ENCODE measurements at regions not wholly inside any gene's neighbourhood (a gene's known extent, or its start where the extent isn't known, plus 50 kb on each side); places are given as distances from the start of the nearest gene placed in this dataset.

DNA sequence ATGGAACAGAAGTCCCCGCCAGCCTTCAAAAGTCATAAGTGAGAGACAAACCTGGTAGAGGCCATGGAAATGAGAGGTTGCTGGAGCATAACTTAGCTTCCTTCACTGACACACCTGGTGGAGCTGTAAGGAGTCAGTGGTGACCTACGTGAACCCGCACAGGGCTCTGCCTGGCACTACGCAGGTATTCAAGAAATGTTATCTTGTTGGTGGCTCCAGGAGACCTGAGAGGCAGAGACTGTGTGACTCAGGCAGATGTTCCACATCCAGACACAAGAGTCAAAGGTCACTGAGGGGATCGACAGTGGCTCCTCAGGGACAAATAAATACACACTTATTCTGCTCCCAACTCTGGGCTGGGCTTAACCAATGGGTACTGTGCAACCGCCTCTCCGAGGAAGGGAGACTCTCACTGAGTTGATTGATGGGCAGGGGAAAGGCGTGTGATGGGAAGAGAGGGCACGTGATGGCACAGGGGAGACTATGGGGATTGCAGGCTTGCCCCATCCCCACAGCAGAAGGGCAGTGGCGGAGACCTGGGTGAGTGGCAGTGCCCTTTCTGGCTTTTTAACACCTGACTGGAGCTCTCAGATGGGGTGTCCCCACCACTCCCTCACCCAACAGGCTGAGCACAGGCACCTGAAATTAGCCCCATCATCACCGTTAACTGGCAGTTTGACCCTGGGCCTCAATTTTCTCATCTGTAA is 111.7 kb upstream of the SMAD3 start:
- no peaks in the 10 kb centered on the region for H3K9me3 Mint-ChIP-seq
- H3K4me1 Mint-ChIP-seq, result no peaks in the 10 kb centered on the region
- H3K27ac Mint-ChIP-seq (ENCODE audit: unreplicated experiment), result no peak overlapping the region
- H3K27me3 Mint-ChIP-seq (ENCODE audit: low read depth), result no peaks in the 10 kb centered on the region
- H3K4me3 Mint-ChIP-seq, result no peak overlapping the region
- TF ChIP-seq, protein P1, sequence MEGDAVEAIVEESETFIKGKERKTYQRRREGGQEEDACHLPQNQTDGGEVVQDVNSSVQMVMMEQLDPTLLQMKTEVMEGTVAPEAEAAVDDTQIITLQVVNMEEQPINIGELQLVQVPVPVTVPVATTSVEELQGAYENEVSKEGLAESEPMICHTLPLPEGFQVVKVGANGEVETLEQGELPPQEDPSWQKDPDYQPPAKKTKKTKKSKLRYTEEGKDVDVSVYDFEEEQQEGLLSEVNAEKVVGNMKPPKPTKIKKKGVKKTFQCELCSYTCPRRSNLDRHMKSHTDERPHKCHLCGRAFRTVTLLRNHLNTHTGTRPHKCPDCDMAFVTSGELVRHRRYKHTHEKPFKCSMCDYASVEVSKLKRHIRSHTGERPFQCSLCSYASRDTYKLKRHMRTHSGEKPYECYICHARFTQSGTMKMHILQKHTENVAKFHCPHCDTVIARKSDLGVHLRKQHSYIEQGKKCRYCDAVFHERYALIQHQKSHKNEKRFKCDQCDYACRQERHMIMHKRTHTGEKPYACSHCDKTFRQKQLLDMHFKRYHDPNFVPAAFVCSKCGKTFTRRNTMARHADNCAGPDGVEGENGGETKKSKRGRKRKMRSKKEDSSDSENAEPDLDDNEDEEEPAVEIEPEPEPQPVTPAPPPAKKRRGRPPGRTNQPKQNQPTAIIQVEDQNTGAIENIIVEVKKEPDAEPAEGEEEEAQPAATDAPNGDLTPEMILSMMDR (conservative IDR thresholded peaks at IDR 0.05), result no peak
- DNase-seq (ENCODE audit: low read depth, low spot score), result no peak
- H3K36me3 Mint-ChIP-seq (ENCODE audit: low read depth), result no peaks in the 10 kb centered on the region

DNA sequence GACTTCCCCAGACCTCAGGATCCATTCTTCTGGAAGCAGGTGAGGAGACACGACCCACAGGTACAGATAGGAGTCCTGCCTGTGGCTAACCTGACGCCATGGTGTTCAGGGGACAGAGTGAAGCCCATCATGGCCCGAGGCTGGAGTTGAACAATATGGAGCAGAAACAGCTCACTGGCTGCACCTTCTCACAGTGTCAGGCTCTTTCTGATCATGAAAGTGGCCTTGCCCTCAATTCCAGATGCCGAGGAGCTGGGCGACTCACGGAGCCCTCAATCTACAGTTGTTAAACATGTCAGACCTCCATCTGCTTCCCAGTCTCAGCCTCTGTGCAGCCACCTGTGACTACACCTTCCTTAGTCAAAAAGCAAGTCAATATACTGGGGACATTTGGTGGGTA is 110.8 kb upstream of the SMAD3 start:
- H3K4me1 Mint-ChIP-seq, result peaks cover under 1% of the 10 kb centered on the region
- no peak for DNase-seq (ENCODE audit: low read depth, low spot score)

DNA sequence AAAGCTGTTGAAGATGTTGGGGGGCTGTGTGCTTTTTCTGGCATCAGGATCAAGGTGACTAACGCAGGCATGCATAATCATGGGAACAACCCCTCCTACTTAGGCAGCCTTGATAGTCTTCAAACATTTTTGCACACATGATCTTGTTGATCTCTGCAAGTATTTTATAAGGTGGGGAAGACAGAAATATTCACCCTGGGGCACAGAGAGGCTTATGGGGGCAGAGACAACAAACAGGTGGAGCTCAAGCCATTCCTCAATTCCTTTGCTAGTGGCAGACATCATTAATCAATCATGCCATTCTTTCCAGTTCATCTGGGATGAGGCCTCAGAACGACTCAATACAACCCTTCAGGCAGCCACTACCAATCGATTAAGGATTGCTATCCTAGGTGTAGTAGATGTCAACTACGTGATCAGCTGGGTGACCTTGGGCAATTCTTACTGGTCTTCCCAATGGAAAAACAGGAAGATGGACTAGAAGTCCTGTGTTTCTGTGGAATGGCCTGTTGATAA is 110.3 kb upstream of the SMAD3 start:
- no peaks in the 10 kb centered on the region for H3K36me3 Mint-ChIP-seq (ENCODE audit: low read depth)
- H3K27ac Mint-ChIP-seq (ENCODE audit: unreplicated experiment), result no peak overlapping the region
- no peak for DNase-seq (ENCODE audit: low read depth, low spot score)
- peaks cover 5% of the 10 kb centered on the region for H3K4me1 Mint-ChIP-seq
- TF ChIP-seq, protein P1 (conservative IDR thresholded peaks at IDR 0.05), result no peak
- H3K4me3 Mint-ChIP-seq, result no peak overlapping the region
- no peaks in the 10 kb centered on the region for H3K9me3 Mint-ChIP-seq
- no peaks in the 10 kb centered on the region for H3K27me3 Mint-ChIP-seq (ENCODE audit: low read depth)

More for the DNA sequence above, 110.8 kb upstream of the SMAD3 start:
- TF ChIP-seq, protein P1 (conservative IDR thresholded peaks at IDR 0.05), result no peak
- Mint-ChIP-seq H3K9me3 (no peaks in the 10 kb centered on the region), H3K27ac (ENCODE audit: unreplicated experiment) (no peak overlapping the region), H3K36me3 (ENCODE audit: low read depth) (no peaks in the 10 kb centered on the region), H3K27me3 (ENCODE audit: low read depth) (no peaks in the 10 kb centered on the region), H3K4me3 (no peak overlapping the region)

DNA sequence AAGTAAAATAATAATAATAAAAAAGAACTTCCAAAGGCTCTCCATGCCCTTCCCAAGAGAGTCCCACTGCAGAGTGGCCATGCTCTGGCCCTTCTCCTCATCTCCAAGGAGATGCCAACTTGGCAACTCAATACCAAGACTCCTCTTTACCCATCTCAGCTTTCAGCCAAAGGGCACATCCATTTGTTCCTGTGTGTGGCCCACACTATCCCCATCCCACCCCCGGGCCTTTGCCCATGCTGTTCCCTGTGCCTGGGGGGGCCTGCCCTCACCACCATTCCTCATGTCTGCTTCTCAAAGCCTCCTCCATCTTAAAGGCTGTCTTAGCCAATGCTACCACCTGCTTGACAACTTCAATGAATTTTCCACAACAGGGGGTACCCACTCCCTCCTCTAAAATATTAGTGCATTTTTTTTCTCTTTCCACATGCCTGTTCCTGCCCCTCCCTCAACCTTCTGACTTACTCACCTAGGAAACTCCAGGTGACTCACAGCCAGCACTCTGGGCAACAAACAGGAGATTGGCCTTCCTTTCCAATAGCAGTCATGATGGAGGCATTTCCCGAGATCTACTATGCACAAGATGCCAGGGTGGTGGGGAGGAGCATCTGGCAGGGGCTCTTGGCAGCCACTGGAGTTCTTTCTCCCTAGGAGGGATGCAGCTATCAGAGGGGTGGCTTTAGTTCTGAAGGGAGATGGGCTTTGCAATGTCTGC is 109.4 kb upstream of the SMAD3 start:
- TF ChIP-seq, protein P1 (conservative IDR thresholded peaks at IDR 0.05), result no peak
- Mint-ChIP-seq H3K36me3 (ENCODE audit: low read depth) (no peaks in the 10 kb centered on the region), H3K4me1 (peaks cover 9% of the 10 kb centered on the region), H3K27me3 (ENCODE audit: low read depth) (no peaks in the 10 kb centered on the region), H3K4me3 (no peak overlapping the region), H3K9me3 (no peaks in the 10 kb centered on the region), H3K27ac (ENCODE audit: unreplicated experiment) (no peak overlapping the region)
- no peak for DNase-seq (ENCODE audit: low read depth, low spot score)

DNA sequence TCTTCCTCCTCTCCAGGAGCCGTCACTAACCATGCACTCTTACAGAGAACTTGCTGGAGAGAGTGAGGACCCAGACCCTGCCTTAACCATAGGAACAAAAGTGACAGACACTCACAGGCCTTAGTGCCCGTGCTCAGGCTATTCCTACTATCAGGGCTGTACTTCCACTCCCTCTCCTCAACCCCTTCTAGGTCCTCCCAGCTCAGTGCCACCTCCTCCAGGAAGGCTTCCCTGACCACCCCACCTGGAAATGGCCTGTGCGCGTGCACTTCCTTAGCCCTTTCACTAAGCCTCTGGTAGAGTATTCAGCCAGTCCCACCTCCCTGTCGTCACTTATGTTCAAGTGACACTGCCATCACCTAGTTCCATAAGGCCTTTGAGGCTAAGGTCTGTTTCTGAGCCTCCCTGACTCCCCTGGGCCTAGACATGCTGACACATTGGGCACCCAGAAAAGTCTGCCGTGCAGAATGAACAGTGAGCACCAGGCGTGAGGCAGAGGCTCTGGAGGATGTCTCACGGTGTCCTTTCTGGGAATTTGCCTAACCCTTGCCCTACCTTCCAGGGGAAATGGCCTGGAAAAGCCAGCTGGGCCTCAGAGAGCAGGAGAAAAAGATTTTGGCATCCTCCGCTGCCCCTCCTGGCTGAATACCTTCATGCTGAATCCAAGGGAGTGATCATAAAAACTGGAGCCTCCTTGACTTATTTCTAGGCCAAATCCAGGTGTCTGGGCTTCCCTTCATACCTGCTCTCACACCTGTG is 108.6 kb upstream of the SMAD3 start:
- TF ChIP-seq, protein P1 (conservative IDR thresholded peaks at IDR 0.05), result no peak
- DNase-seq (ENCODE audit: low read depth, low spot score), result no peak
- H3K27ac Mint-ChIP-seq (ENCODE audit: unreplicated experiment), result peak overlapping the region; percentile 43
- H3K36me3 Mint-ChIP-seq (ENCODE audit: low read depth), result no peaks in the 10 kb centered on the region
- no peaks in the 10 kb centered on the region for H3K27me3 Mint-ChIP-seq (ENCODE audit: low read depth)
- H3K4me3 Mint-ChIP-seq, result no peak overlapping the region
- H3K9me3 Mint-ChIP-seq, result no peaks in the 10 kb centered on the region
- peaks cover 9% of the 10 kb centered on the region for H3K4me1 Mint-ChIP-seq

Measured in neural crest cell (in vitro differentiated cells).